Brain pericyte (primary cell): ENCODE measurements at regions not wholly inside any gene's neighbourhood (a gene's known extent, or its start where the extent isn't known, plus 50 kb on each side); places are given as distances from the start of the nearest gene placed in this dataset.

Experiments
- DNase-seq: peaks from one replicate; pipeline ENCODE4 v3.0.0-alpha.2; 2012; ENCODE audit warnings: low read depth, low spot score

DNA sequence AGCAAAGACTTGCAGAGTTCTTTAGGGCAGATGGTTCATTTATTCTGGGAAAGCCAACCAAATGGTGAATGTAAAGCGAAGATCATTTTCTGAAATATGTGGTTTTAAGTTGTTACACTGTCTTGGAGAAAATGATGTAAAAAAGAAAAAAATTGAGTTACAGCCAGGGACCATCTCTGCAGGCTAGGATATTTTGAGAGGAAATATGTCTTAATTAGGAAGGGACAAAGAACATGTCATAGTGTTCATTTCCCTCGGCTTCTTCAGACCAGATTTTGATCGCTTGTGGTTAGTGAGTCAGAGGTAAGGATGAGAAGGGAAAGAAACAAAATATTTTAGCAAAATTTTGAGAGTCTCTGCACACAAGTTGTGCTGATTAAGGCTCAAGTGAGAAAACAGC, 59.0 kb upstream of the C1QTNF7 start:
- no peak for DNase-seq

DNA sequence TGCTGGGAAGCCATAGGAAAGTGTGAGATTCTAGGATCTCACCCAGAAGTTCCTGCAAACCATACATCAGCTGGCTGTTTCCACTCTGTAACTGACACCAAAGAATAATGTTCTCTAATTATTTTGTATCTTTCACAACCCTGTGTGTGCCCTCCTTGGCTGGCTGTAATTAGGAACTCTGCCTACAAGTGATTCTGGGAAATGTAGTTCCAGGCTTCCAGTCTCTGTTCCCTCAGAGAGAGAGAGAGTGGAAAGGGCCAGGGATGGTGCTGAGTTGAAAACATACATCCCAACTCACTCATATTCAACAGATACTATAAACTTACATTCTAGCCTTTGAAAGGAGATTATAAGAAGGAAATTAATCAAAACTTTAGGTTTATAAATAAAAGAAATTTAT, 57.5 kb upstream of the C1QTNF7 start:
- no peak for DNase-seq

DNA sequence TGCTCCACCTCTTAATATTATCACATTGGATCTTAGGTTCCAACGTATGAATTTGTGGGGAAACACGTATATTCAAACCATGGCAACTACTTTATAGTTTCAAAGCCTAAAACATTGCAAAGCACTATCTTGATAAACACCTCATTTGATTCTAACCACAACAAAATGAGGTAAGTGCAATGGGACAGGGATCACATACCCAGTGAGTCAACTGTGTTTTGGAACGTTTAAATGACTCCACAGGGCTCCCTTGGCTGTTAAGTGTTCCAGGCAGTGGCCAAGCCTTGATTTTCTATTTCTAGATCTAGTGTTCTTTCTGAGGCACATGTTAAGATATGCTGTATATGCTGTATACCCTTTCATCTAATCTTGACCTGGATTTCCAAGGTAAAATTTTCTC, 54.5 kb upstream of the C1QTNF7 start:
- no peak for DNase-seq

- no peak for DNase-seq
Measured at GRCh38 chr4:15374656-15375055, 53.2 kb upstream of the C1QTNF7 start.

- DNase-seq, result no peak
Measured at GRCh38 chr4:15375667-15376066, 52.2 kb upstream of the C1QTNF7 start.

- no peak for DNase-seq
Measured at GRCh38 chr4:15376145-15376544, 51.7 kb upstream of the C1QTNF7 start.

DNA sequence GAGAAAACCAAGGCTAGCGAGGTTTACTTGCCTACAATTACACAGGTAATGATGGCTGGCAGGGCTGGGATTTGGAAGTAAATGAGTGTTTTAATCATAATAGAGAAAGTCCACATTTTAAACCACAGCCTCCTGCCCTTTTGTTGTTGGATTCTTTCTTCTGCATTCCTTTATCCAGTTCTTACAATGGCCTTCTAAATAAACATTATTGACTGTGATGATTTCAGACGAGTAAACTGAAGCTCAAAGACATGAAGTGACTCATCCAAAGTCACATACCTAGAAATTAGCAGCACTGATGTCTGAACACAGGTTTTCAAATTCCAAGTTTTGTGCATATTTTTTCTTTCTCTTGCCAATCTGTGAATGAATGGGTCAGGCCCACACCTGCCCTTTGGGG, 51.2 kb upstream of the C1QTNF7 start:
- no peak for DNase-seq
